GM12864 (cell line): ENCODE measurements at regions not wholly inside any gene's neighbourhood (a gene's known extent, or its start where the extent isn't known, plus 50 kb on each side); places are given as distances from the start of the nearest gene placed in this dataset.
"Not testable (repeated sequence)": the region's sequence is repeated elsewhere in the genome, so short reads cannot be mapped to it uniquely, and the experiment has no call there.

Experiments
- DNase-seq: peaks from one replicate; pipeline ENCODE4 v3.0.0-alpha.2; 2011; ENCODE audit warnings: low read depth
- H3K4me3 ChIP-seq: 2 replicates; pipeline ENCODE4 v1.5.1; 2011; ENCODE audit warnings: mild to moderate bottlenecking, low read depth, low read length, control low read depth
- CTCF ChIP-seq: IDR thresholded peaks from 2 replicates; pipeline ENCODE4 v1.5.1; 2011; ENCODE audit warnings: low read depth, mild to moderate bottlenecking, moderate library complexity, low read length, control low read depth, inconsistent platforms; ENCODE audit errors: missing control alignments

GRCh38 chr5:92206681-92207080 is 823.6 kb upstream of the ARRDC3 start:
- DNase-seq = no peak
- H3K4me3 ChIP-seq = no peak overlapping the region
- no peak for TF ChIP-seq CTCF

GRCh38 chr5:92199035-92199434 is 815.9 kb upstream of the ARRDC3 start:
- not testable (repeated sequence) for DNase-seq, H3K4me3 ChIP-seq

- no peak for DNase-seq
Observed at GRCh38 chr5:92181656-92182055, 798.5 kb upstream of the ARRDC3 start.

GRCh38 chr5:92180391-92180790 is 797.3 kb upstream of the ARRDC3 start:
- DNase-seq = no peak
- no peak overlapping the region for H3K4me3 ChIP-seq
- no peak for TF ChIP-seq CTCF

More at GRCh38 chr5:92181656-92182055, 798.5 kb upstream of the ARRDC3 start:
- no peak overlapping the region for H3K4me3 ChIP-seq
- TF ChIP-seq CTCF = no peak

GRCh38 chr5:92179651-92180050 is 796.5 kb upstream of the ARRDC3 start:
- no peak for DNase-seq
- TF ChIP-seq CTCF = no peak
- H3K4me3 ChIP-seq = no peak overlapping the region

GRCh38 chr5:92177926-92178487 is 794.9 kb upstream of the ARRDC3 start:
- no peak for DNase-seq
- H3K4me3 ChIP-seq = no peak overlapping the region
- TF ChIP-seq CTCF = no peak

- no peak overlapping the region for H3K4me3 ChIP-seq
- no peak for DNase-seq
- no peak for TF ChIP-seq CTCF
Observed at GRCh38 chr5:92163906-92164305, 780.8 kb upstream of the ARRDC3 start.
